C1 segment of cervical spinal cord (tissue), 14 donors: ENCODE measurements at regions not wholly inside any gene's neighbourhood (a gene's known extent, or its start where the extent isn't known, plus 50 kb on each side); places are given as distances from the start of the nearest gene placed in this dataset.

Experiments used
- DNase-seq, 14 donors: peaks; one replicate each; lab custom pipeline; 2025; lab: John Stamatoyannopoulos, UW

GRCh38 chr4:138665851-138666250 lies 349.7 kb upstream of the NOCT start:
- no peak for DNase-seq

- no peak for DNase-seq
Measured at GRCh38 chr4:138663883-138664282, 351.7 kb upstream of the NOCT start.

GRCh38 chr4:138659812-138660316 lies 355.7 kb upstream of the NOCT start:
- no peak for DNase-seq

GRCh38 chr4:138659037-138659811 lies 356.4 kb upstream of the NOCT start:
- DNase-seq: no peak

GRCh38 chr4:138658518-138658917 lies 357.1 kb upstream of the NOCT start:
- no peak for DNase-seq

DNA sequence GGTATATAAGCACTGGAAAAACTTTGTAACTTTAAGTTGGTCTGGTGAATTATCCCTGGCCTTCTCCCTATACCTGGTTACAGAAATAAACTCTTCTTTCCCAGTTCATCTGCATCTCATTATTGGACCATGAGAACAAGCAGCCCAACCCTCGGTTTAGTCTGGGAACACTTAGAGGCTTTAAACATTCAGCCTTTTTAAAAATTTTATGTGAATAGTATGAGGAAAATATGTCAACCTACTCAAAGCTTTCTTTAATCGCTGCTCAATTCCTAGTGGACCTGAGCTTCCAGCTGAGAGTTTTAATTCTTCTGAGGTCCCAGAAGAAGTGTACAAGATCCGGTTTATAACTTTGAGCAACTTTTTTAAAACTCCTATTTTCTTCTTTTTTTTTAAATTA lies 358.6 kb upstream of the NOCT start:
- DNase-seq: no peak

- DNase-seq: no peak
Measured at GRCh38 chr4:138655985-138656384, 359.6 kb upstream of the NOCT start.

DNA sequence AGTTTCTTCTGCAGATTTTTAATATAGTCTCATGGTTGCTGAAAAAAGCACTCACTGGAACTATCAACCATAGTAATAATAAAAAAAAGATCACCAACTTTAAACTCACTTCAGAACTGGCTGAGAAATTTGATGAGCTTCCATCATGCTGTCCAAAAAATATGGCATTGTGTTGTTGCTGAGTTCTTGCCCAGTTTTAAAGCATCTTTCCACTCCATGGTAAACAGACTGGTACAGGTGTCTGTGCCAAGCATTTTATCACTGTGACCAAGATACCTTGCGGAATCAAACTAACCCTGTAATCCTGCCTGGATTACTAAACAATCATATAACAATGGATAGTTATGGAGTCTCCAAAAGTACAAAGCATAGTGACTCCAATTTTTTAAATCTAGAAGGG lies 360.3 kb upstream of the NOCT start:
- no peak for DNase-seq

- DNase-seq: no peak
Measured at GRCh38 chr4:138650929-138651448, 364.6 kb upstream of the NOCT start.

- DNase-seq: no peak
Measured at GRCh38 chr4:138650495-138650894, 365.1 kb upstream of the NOCT start.

DNA sequence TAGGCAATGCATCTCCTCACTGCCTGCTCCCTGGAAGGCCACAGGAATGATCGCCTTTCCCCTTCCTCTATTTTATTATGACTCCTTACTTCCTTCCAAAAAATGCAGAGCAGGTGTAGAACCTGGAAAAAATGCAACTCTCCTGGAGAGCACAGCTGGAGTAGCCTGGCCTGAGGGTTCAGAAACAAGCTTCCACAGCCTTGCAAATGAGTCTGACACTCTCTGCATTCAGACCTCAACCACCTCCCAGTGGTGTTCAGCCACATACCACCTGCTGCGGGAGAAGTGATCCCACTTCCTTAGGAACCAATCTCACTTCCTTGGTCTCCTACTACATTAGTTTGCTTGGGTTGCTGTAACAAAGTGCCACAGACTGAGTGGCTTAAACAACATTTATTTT lies 368.1 kb upstream of the NOCT start:
- DNase-seq: no peak

DNA sequence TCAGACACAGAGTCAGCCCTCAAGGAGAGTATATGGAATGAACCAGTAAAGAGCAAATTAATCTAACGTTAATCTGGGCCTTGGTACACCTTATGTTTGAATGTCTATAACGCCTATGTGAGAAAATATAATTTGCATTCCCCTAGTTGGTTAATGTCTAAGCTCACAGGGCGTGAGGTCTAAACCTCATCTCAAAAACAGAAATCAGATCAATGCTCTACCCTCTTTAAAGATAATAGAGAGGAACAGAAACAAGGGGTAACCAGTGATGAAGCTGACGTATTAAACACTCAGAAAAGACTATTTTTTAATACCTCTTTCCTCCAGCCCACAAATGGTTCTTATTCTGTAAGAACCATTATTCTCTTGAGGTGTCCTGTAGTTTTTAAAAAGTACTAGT lies 369.2 kb upstream of the NOCT start:
- no peak for DNase-seq

DNA sequence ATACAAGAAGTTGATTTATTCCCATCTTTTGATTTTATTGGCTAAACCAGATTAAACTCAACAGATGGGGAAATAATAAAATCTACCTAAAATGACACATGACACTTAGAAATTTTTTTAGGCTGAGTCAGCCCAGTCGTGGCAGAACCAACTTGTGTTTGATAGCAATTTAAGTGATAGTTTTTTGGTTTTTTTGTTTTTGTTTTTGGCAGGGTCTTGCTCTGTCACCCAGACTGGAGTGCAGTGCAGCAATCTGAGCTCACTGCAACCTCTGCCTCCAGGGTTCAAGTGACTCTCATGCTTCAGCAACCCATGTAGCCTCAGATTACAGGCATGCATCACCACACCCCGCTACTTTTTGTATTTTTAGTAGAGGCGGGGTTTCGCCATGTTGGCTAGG lies 370.3 kb upstream of the NOCT start:
- no peak for DNase-seq

DNA sequence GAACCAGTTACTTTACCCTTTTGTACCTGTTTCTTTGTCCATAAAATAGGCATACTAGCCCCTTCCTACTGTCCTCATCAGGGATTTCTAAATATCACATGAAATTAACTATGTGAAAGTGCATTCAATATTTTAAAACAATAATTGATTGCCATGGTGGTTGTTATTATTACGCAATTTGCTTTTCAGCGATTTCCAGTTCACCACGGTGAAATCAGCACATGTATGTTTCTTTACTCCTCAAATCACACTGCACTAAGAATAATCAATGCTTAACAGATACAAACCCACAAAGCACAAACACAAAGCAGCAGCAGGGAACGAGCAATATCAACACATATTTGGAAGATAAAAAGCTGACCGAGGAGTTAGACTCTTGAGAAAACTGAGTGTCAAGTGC lies 371.3 kb upstream of the NOCT start:
- no peak for DNase-seq

- no peak for DNase-seq
Measured at GRCh38 chr4:138643827-138644226, 371.8 kb upstream of the NOCT start.

GRCh38 chr4:138639018-138639741 lies 376.4 kb upstream of the NOCT start:
- no peak for DNase-seq

- no peak for DNase-seq
Measured at GRCh38 chr4:138636781-138637180, 378.8 kb upstream of the NOCT start.

DNA sequence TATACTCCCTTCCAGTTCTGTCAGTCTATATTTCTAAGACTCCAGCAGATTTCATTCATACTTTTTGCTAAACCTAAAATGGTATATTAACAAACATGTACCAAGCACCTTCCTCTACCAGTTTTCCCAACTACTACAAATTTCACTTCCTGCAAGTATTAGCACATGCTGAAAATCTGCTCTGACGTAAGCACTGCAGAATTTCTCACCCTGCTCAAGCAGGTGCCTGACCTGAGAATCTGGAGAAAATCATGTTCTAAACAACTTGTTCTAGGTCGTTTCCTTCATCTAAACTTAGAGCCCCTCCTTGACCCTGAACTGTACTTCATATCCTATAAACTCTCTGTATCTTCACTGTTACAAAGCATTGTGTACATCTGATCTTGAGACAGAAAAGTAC lies 380.7 kb upstream of the NOCT start:
- DNase-seq: no peak

DNA sequence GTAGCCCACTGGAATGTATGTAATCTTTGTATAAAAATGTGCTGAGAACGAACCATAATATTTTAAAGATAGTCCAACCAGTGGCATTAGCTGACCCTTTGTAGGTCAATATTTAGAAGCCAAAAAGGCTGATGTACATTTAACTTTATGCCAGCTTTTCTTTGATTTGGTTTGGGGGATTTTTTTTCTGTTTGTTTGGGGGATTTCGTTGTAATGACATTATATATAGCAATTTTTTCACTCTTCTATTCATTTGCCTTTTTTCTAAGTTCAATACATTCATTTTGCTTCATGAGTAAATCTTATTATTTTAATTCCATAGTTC lies 382.0 kb upstream of the NOCT start:
- DNase-seq: no peak

- no peak for DNase-seq
Measured at GRCh38 chr4:138632856-138633579, 382.6 kb upstream of the NOCT start.

- no peak for DNase-seq
Measured at GRCh38 chr4:138630666-138631065, 384.9 kb upstream of the NOCT start.

- DNase-seq: no peak
Measured at GRCh38 chr4:138629669-138630068, 385.9 kb upstream of the NOCT start.
